Loucy (cell line): ENCODE measurements at regions not wholly inside any gene's neighbourhood (a gene's known extent, or its start where the extent isn't known, plus 50 kb on each side); places are given as distances from the start of the nearest gene placed in this dataset.

ENCODE experiments used
- H2AFZ ChIP-seq: fragments of 200-600 bp; sonication (generic); 2 replicates; pipeline ENCODE4 v1.6.0; 2016; ENCODE audit warnings: antibody characterized with exemption, mild to moderate bottlenecking, low read length, moderate library complexity
- H3F3A ChIP-seq: fragments of 200-600 bp; 2 replicates; pipeline ENCODE4 v1.6.0; 2016; ENCODE audit warnings: antibody characterized with exemption, low read depth, mild to moderate bottlenecking
- H3K27me3 ChIP-seq: fragments of 200-600 bp; sonication (generic); 2 replicates; pipeline ENCODE4 v1.6.1; 2014; ENCODE audit warnings: low read length, mild to moderate bottlenecking; ENCODE audit not compliant: insufficient read depth, poor library complexity, severe bottlenecking
- H3K36me3 ChIP-seq: fragments of 200-600 bp; sonication (generic); 2 replicates; pipeline ENCODE4 v1.6.1; 2016; ENCODE audit warnings: low read length; ENCODE audit not compliant: insufficient read depth
- H3K4me1 ChIP-seq: fragments of 200-600 bp; sonication (generic); 2 replicates; pipeline ENCODE4 v1.5.1; 2014; ENCODE audit warnings: low read length, mild to moderate bottlenecking; ENCODE audit not compliant: insufficient read depth, poor library complexity, severe bottlenecking
- H3K4me2 ChIP-seq: fragments of 200-600 bp; sonication (generic); 2 replicates; pipeline ENCODE4 v1.6.0; 2014; ENCODE audit warnings: antibody characterized with exemption, low read length, low read depth, mild to moderate bottlenecking; ENCODE audit not compliant: poor library complexity, severe bottlenecking
- H3K4me3 ChIP-seq: fragments of 200-600 bp; sonication (generic); 2 replicates; pipeline ENCODE4 v1.5.1; 2014; ENCODE audit warnings: low read length, mild to moderate bottlenecking, mixed read lengths; ENCODE audit not compliant: poor library complexity, severe bottlenecking
- H3K79me2 ChIP-seq: fragments of 200-600 bp; sonication (generic); 2 replicates; pipeline ENCODE4 v1.6.1; 2014; ENCODE audit warnings: low read length; ENCODE audit not compliant: insufficient read depth
- H3K9ac ChIP-seq: fragments of 200-600 bp; sonication (generic); 2 replicates; pipeline ENCODE4 v1.6.0; 2014; ENCODE audit warnings: mild to moderate bottlenecking, low read depth, low read length, moderate library complexity; ENCODE audit not compliant: poor library complexity, severe bottlenecking
- H3K9me2 ChIP-seq: fragments of 200-600 bp; sonication (generic); replicated peaks from 2 replicates; pipeline ENCODE4 v1.6.1; 2016; ENCODE audit warnings: low read depth, low read length, mixed read lengths
- H3K9me3 ChIP-seq: fragments of 200-600 bp; sonication (generic); 2 replicates; pipeline ENCODE4 v1.6.1; 2014; ENCODE audit warnings: mild to moderate bottlenecking, antibody characterized with exemption, low read length, low read depth; ENCODE audit not compliant: insufficient read depth
- H4K20me1 ChIP-seq: fragments of 200-600 bp; sonication (generic); 2 replicates; pipeline ENCODE4 v1.6.0; 2014; ENCODE audit warnings: antibody characterized with exemption, low read length, mild to moderate bottlenecking; ENCODE audit not compliant: insufficient read depth, poor library complexity, severe bottlenecking
- EZH2phosphoT487 ChIP-seq: fragments of 200-600 bp; IDR thresholded peaks from 2 replicates; pipeline ENCODE4 v1.6.1; 2018; ENCODE audit warnings: antibody characterized with exemption, mild to moderate bottlenecking, moderate library complexity, borderline replicate concordance
- TF ChIP-seq, protein P1 (sequence below): fragments of 200-600 bp; sonication (generic); conservative IDR thresholded peaks from 2 replicates; pipeline ENCODE4 v1.5.1; 2014; ENCODE audit warnings: mild to moderate bottlenecking, antibody characterized with exemption, low read length

DNA sequence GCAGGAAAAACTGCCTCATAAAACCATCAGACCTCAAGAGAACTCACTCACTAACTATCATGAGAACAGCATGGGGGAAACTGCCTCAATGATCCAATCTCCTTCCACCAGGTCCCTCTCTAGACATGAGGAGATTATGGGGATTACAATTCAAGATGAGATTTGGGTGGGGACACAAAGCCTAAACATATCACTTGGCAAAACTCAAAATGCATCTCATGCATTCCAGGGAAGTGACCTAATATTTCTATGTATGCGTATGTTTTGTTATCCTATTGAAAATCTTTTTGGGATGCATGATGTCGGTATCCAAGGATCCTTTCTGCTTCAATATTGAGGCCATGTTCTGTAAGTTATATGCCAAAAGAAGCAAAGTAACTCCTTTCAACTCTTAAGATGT is 174.0 kb downstream of the PLK2 start:
- H3F3A ChIP-seq = no peaks in the 10 kb centered on the region
- H3K4me1 ChIP-seq = no peaks in the 10 kb centered on the region
- no peak for TF ChIP-seq EZH2phosphoT487
- TF ChIP-seq, protein P1, sequence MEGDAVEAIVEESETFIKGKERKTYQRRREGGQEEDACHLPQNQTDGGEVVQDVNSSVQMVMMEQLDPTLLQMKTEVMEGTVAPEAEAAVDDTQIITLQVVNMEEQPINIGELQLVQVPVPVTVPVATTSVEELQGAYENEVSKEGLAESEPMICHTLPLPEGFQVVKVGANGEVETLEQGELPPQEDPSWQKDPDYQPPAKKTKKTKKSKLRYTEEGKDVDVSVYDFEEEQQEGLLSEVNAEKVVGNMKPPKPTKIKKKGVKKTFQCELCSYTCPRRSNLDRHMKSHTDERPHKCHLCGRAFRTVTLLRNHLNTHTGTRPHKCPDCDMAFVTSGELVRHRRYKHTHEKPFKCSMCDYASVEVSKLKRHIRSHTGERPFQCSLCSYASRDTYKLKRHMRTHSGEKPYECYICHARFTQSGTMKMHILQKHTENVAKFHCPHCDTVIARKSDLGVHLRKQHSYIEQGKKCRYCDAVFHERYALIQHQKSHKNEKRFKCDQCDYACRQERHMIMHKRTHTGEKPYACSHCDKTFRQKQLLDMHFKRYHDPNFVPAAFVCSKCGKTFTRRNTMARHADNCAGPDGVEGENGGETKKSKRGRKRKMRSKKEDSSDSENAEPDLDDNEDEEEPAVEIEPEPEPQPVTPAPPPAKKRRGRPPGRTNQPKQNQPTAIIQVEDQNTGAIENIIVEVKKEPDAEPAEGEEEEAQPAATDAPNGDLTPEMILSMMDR = no peak
- H3K4me2 ChIP-seq = no peak overlapping the region
- H3K36me3 ChIP-seq = no peaks in the 10 kb centered on the region
- H3K79me2 ChIP-seq = no peaks in the 10 kb centered on the region
- no peak overlapping the region for H3K9ac ChIP-seq
- H3K9me3 ChIP-seq = no peaks in the 10 kb centered on the region
- H3K9me2 ChIP-seq = no peaks in the 10 kb centered on the region
- H2AFZ ChIP-seq = no peak overlapping the region
- no peaks in the 10 kb centered on the region for H4K20me1 ChIP-seq
- H3K27me3 ChIP-seq = no peaks in the 10 kb centered on the region
- H3K4me3 ChIP-seq = no peak overlapping the region

GRCh38 chr5:58284886-58285285 is 175.0 kb downstream of the PLK2 start:
- H3F3A ChIP-seq = no peaks in the 10 kb centered on the region
- no peak for TF ChIP-seq EZH2phosphoT487
- TF ChIP-seq, protein P1 = no peak

DNA sequence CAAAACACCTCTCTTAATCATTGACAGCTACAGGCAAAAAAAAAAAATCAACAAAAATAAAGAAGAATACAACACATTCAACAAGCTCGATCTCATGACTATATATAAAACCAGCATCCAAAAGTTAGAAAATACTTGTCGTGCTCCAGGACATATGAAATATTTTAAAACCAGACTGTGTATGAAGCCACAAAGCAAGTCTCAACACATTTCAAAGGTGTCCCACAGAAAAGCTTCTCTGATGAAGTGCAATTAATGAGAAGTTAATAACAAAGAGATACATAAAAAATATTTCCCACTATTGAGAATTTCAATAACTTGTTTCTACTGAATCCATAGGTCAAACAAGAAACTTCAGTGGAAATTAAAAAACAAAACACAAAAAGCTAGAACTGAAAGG is 178.7 kb downstream of the PLK2 start:
- no peak overlapping the region for H2AFZ ChIP-seq

More at GRCh38 chr5:58284886-58285285, 175.0 kb downstream of the PLK2 start:
- no peaks in the 10 kb centered on the region for H3K9me3 ChIP-seq
- H3K9me2 ChIP-seq = no peaks in the 10 kb centered on the region
- no peak overlapping the region for H2AFZ ChIP-seq
- H4K20me1 ChIP-seq = no peaks in the 10 kb centered on the region
- no peak overlapping the region for H3K9ac ChIP-seq
- H3K36me3 ChIP-seq = no peaks in the 10 kb centered on the region
- H3K4me3 ChIP-seq = no peak overlapping the region
- no peaks in the 10 kb centered on the region for H3K27me3 ChIP-seq
- no peaks in the 10 kb centered on the region for H3K4me1 ChIP-seq
- H3K4me2 ChIP-seq = no peak overlapping the region
- H3K79me2 ChIP-seq = no peaks in the 10 kb centered on the region

More for the DNA sequence above, 178.7 kb downstream of the PLK2 start:
- TF ChIP-seq, protein P1 = no peak
- no peak for TF ChIP-seq EZH2phosphoT487
- no peaks in the 10 kb centered on the region for H3K9me3 ChIP-seq
- H3K36me3 ChIP-seq = no peaks in the 10 kb centered on the region
- H3K9ac ChIP-seq = no peak overlapping the region
- no peaks in the 10 kb centered on the region for H4K20me1 ChIP-seq
- H3K27me3 ChIP-seq = no peaks in the 10 kb centered on the region
- no peaks in the 10 kb centered on the region for H3K79me2 ChIP-seq
- H3K4me1 ChIP-seq = no peaks in the 10 kb centered on the region
- no peaks in the 10 kb centered on the region for H3K9me2 ChIP-seq
- H3K4me3 ChIP-seq = no peak overlapping the region
- no peak overlapping the region for H3K4me2 ChIP-seq
- H3F3A ChIP-seq = no peaks in the 10 kb centered on the region
